HUES48 (cell line): ENCODE measurements at regions not wholly inside any gene's neighbourhood (a gene's known extent, or its start where the extent isn't known, plus 50 kb on each side); places are given as distances from the start of the nearest gene placed in this dataset.
"Not testable (repeated sequence)": the region's sequence is repeated elsewhere in the genome, so short reads cannot be mapped to it uniquely, and the experiment has no call there.

Source experiments
- H3K27ac ChIP-seq: one replicate; pipeline ENCODE4 v1.7.0; 2013; ENCODE audit warnings: low read depth, low read length, inconsistent platforms
- H3K27me3 ChIP-seq: 2 replicates; pipeline ENCODE4 v1.6.1; 2013; ENCODE audit warnings: mild to moderate bottlenecking, low read length; ENCODE audit not compliant: control insufficient read depth, insufficient read depth
- H3K36me3 ChIP-seq: 2 replicates; pipeline ENCODE4 v1.6.1; 2013; ENCODE audit warnings: low read length; ENCODE audit not compliant: control insufficient read depth, insufficient read depth
- H3K4me1 ChIP-seq: 2 replicates; pipeline ENCODE4 v1.6.1; 2013; ENCODE audit warnings: mild to moderate bottlenecking, low read length; ENCODE audit not compliant: control insufficient read depth, insufficient read depth
- H3K4me3 ChIP-seq: 2 replicates; pipeline ENCODE4 v1.5.1; 2013; ENCODE audit warnings: mild to moderate bottlenecking, low read depth, low read length
- H3K9ac ChIP-seq: 2 replicates; pipeline ENCODE4 v1.6.1; 2013; ENCODE audit warnings: mild to moderate bottlenecking, low read depth, low read length, moderate library complexity
- H3K9me3 ChIP-seq: 2 replicates; pipeline ENCODE4 v1.6.1; 2013; ENCODE audit warnings: low read length; ENCODE audit not compliant: control insufficient read depth, insufficient read depth

DNA sequence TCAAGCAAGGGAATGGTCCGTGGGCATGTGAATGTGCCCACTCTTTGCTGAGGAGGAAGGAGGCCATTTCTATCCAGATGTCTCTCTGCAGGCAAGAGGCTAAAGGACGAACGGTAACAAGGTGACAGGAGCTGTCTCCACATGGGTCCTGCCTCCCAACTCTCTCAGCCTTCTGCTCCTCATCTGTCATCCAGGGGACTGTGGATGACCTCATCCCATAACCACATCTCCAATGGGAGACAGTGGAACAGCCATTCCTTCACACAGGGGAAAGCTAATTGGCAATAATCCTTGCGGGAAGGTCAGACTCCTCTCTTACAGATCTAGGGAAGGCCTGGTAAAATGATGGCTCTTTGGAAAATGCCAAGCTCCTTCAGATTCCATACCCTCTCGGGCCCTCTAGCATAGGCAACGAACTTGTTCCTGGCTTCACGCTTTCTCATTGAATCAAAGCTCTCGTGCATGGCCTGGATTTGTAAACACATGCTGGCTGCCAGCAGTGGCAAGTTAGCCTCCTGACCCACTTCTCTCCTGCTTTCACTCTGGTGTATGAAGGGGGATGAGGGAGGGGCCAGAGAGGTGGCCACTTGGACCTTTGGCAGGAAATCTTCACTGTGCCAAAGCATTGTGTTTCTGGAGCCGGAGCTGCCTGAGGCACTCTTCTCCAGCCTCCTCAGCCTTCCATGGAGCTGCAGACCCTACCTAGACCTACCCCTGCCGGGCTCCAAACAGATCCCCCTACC is 94.5 kb upstream of the FAM72C start:
- H3K4me1 ChIP-seq, H3K9ac ChIP-seq, H3K27me3 ChIP-seq, H3K27ac ChIP-seq, H3K36me3 ChIP-seq, H3K4me3 ChIP-seq, H3K9me3 ChIP-seq: not testable (repeated sequence)

DNA sequence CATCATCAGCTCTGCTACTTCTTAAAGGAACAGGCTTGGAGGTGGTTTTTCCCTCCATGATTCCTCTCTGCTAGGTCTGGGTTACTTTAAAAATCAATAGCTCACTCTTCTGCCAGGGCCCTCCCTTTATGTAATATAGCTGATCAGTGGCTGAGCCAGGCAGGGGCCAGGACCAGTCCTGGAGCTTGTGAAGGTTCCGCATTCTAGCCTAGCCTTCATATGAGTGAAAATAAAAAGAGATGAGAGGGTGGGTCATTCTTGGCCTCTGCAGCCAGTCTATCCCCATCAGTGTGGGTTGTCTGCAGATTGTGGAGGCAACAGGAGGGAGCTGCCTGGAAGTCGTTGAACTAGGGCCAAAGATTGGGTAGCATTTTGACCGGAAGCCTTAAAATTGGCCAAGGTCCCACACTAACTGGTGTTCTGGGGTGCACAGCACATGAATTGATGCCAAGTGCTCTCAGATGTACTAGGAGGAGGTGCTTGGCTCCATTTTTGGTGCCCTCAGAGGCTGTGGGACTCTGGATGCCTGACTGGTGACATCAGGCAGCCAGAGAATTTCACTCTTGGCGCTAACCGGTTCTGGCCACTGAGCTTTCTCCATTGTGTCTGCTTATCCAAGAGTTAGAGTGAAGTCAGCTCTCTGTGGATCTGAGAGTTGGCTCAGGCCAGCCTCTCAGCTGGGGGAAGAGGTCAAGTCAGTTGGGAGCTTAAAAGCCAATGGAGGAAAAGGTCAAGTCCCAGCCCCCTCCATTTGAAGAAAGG is 93.7 kb upstream of the FAM72C start:
- not testable (repeated sequence) for H3K27ac ChIP-seq, H3K4me1 ChIP-seq, H3K9ac ChIP-seq, H3K27me3 ChIP-seq, H3K36me3 ChIP-seq, H3K4me3 ChIP-seq, H3K9me3 ChIP-seq

DNA sequence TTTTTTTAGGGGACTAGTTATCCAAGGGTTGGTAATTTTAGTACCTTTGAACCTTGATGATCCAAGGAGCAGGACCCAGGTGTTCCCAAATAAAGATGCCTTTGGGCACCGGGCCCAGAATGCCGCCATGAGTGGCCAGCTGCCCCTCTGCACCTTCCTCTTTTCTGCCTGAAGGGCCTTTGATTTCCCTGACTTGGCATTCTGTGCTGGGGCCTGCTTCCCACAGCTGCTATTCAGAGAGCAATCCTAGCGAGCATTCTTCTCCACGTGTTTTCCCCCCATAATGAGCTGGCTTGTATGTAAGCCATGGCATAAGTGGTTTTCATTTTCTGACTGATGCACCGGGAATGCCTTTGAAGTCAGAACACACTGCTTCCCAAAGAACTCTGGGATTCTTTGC is 77.6 kb upstream of the FAM72C start:
- not testable (repeated sequence) for H3K4me3 ChIP-seq, H3K9ac ChIP-seq, H3K27me3 ChIP-seq, H3K36me3 ChIP-seq, H3K4me1 ChIP-seq, H3K9me3 ChIP-seq, H3K27ac ChIP-seq

DNA sequence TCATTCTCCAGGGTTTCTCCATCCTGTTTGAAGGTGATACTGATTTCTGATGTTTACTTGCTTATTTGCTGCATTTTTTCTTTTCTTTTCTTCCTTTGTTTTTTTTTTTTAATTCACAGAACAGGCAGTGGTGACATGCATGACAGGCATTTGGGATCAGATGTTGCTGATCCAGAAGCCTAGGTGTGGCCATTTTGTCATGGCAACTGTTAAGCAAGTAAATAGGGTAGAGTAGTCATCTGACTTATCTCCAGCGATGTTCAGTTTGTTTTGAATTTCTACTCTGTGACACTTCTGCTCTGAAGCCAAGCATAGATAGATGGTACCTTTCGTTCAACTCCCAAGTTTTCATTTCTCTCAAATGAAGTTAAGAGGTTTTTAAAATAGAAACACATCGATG is 74.9 kb upstream of the FAM72C start:
- not testable (repeated sequence) for H3K4me1 ChIP-seq, H3K9ac ChIP-seq, H3K27ac ChIP-seq, H3K4me3 ChIP-seq, H3K36me3 ChIP-seq, H3K9me3 ChIP-seq, H3K27me3 ChIP-seq

DNA sequence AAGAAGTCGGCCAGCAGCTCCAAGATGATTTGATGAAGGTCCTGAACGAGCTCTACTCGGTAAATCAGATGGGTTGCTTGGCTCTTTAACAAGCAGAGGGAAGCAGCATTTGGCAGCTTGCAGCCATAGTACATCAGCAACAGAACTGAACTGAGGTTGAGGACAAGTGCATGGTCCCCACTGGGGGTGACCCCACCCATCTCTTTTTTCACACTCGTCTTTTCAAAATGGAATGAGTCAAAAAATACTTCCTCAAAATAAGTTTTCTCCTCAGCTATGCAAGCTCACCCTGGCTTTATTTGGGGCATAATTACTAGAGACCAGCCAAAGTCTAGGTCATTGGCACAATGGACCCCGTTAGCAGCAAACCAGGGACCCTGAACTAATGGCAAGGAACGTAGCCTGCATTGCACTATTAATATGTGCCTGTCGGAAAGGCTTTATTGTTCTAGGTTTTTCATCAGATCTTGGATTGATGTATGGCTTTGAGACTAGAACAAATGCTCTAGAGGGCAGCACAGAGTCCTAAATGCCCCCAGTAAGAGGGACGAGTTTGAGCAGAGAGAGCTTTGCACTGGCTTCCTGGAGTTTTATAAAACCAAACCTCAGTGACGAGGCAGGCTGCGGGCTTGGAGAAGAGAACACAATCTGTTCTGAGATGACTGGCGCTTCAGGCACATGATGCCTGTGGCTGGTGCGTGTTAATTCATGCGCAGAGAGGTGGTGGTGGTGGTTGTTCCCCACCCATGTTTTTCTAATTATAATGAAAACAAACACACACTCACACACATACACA is 74.2 kb upstream of the FAM72C start:
- not testable (repeated sequence) for H3K4me3 ChIP-seq, H3K9ac ChIP-seq, H3K9me3 ChIP-seq, H3K36me3 ChIP-seq, H3K27ac ChIP-seq, H3K4me1 ChIP-seq, H3K27me3 ChIP-seq

DNA sequence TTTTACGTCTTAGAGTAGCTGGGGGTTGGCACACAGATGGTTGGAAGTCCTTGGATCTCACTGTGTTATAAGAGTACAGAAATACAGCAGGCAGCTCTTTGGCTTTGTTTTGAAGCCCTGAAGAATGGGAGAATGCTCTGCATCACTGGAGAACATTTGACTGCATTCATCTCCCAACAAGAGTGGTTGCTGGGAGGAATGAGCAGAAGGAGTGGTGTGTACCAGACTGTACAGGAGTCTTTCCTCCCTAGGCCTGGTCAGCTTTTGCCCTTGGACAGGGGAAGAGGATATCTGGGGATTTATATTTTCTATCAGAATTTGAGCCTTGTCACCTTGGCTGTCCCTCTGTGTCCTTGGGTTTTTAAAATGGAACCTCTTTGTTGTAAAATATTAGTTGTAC is 70.5 kb upstream of the FAM72C start:
- not testable (repeated sequence) for H3K4me1 ChIP-seq, H3K36me3 ChIP-seq, H3K9ac ChIP-seq, H3K4me3 ChIP-seq, H3K27ac ChIP-seq, H3K9me3 ChIP-seq, H3K27me3 ChIP-seq

DNA sequence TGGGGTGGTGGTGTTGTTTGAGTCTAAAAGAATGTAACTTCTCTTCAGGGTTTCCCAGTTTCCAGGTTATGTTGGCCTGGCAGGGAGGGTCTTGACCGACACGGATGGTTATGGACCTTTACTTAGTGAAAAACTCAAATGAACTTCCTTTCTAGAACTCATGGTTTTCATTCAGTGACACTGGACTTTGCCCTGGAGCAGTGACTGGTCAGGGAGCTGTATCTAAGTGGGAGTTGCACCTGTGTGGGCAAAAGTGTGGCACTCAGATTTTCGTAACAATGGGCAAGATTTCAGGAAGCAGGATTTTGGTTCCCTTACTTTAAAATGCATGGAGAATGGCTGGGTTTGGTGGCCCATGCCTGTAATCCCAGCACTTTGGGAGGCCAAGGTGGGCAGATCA is 68.5 kb upstream of the FAM72C start:
- H3K9me3 ChIP-seq, H3K36me3 ChIP-seq, H3K9ac ChIP-seq, H3K4me3 ChIP-seq, H3K4me1 ChIP-seq, H3K27me3 ChIP-seq, H3K27ac ChIP-seq: not testable (repeated sequence)

DNA sequence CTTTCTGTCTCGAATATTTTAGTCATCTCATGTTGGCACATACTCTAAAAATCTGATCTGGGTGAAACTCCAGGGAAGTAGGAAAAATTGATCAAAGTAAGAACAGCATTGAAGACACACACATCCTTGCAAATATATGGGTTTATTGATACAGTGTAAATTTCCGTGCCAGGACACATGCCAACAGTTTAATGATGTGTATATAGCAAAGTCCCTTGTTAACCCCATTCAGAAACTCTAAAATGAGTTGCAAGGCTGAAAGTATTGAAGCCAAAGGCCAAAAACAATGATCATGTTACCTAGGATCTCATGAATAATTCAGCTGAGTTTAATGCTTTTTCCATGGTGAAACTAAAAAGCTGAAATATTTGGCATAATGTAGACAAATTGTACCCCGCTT is 62.3 kb upstream of the FAM72C start:
- H3K4me1 ChIP-seq, H3K27ac ChIP-seq, H3K36me3 ChIP-seq, H3K9me3 ChIP-seq, H3K4me3 ChIP-seq, H3K9ac ChIP-seq, H3K27me3 ChIP-seq: not testable (repeated sequence)

DNA sequence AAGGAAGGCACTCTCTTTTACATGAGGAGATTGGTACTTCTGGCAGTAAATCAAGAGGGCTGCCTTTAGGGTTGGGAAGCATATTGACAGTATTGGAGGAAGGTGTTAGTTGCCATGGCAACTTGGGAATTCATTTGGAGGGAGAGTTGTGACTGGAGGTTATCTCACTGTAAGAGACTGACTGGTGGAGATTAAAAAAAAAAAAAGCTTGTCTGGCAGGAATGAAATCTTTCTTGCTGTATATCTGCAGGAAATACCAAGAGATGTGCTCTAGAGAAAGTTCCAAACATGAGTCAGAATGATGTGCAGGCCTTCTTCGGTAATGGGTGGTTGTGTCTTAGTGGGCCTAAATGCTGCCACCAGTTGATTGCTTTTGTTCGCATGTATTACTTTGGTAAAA is 59.8 kb upstream of the FAM72C start:
- H3K4me1 ChIP-seq = not testable (repeated sequence)

DNA sequence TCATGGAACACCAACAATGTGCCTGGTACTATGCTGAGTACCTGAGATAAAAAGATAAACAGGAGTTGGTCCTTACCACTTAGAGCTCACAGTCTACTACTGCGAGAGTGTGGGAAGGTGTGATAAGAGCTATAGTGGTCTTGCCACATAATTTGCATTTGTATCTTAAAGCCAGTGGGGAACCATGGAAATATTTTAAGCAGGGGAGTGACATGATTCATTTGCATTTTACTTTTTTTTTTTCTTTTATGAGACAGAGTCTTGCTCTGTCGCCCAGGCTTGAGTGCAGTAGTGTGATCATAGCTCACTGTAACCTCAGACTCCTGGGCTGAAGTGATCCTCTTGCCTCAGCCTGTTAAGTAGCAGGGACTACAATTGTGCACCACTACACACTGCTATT is 54.2 kb upstream of the FAM72C start:
- H3K4me3 ChIP-seq, H3K9ac ChIP-seq, H3K4me1 ChIP-seq, H3K27ac ChIP-seq, H3K27me3 ChIP-seq, H3K9me3 ChIP-seq, H3K36me3 ChIP-seq: not testable (repeated sequence)

More for the DNA sequence above, 59.8 kb upstream of the FAM72C start:
- not testable (repeated sequence) for H3K4me3 ChIP-seq, H3K9me3 ChIP-seq, H3K27ac ChIP-seq, H3K36me3 ChIP-seq, H3K9ac ChIP-seq, H3K27me3 ChIP-seq

DNA sequence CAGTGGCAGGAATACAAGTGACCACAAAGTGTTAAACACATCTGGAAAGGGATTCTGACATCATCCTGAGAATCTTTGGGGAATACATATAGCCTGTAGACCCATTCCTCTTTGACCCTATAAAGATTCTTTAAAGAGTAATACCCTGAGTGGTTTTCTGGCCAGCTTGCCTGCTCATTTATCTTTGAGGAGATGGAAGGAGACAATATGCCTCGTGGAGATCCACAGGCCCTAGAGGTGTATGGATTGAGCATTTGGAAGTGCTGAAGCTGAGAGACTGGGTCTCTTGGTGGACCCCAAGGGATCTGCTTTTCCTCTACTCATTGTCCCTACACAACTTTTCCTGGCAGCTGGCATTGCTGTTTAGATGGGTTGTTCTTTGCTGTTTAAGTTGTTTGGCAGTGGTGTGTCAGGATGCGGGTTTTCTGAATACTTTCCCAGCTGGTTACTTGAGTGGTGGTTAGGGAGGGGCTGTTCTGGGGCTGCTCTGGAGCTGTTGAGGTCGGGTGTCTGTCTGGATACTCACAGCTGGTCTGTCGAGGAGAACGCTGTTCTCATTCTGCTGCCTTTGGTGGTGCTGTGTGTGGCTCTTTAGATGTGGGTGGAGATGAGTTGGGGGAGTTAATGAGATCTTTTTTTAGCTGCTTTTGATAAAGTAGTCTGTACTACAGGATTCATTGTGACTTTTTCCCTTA is 50.1 kb upstream of the FAM72C start:
- not testable (repeated sequence) for H3K27ac ChIP-seq, H3K4me3 ChIP-seq, H3K9ac ChIP-seq, H3K4me1 ChIP-seq, H3K27me3 ChIP-seq, H3K9me3 ChIP-seq, H3K36me3 ChIP-seq
